NCI-H128 (cell line): ENCODE measurements at regions not wholly inside any gene's neighbourhood (a gene's known extent, or its start where the extent isn't known, plus 50 kb on each side); places are given as distances from the start of the nearest gene placed in this dataset.
"Not testable (repeated sequence)": the region's sequence is repeated elsewhere in the genome, so short reads cannot be mapped to it uniquely, and the experiment has no call there.

ENCODE experiments used
- DNase-seq: peaks from one replicate; lab custom pipeline; 2025; ENCODE audit not compliant: unreplicated experiment; lab: John Stamatoyannopoulos, UW

GRCh38 chr6:135604035-135604860 lies 106.7 kb upstream of the AHI1 start:
- DNase-seq, result no peak

- no peak for DNase-seq
These were observed 107.8 kb upstream of the AHI1 start for GRCh38 chr6:135605278-135605790.

GRCh38 chr6:135606392-135606791 lies 108.9 kb upstream of the AHI1 start:
- DNase-seq, result no peak

GRCh38 chr6:135608031-135608430 lies 110.5 kb upstream of the AHI1 start:
- no peak for DNase-seq

- not testable (repeated sequence) for DNase-seq
These were observed 112.7 kb upstream of the AHI1 start for GRCh38 chr6:135610192-135610591.

GRCh38 chr6:135616655-135617054 lies 119.1 kb upstream of the AHI1 start:
- no peak for DNase-seq

- DNase-seq, result no peak
These were observed 119.7 kb upstream of the AHI1 start for GRCh38 chr6:135617222-135617621.

GRCh38 chr6:135622081-135622480 lies 124.5 kb upstream of the AHI1 start:
- DNase-seq, result no peak

GRCh38 chr6:135623979-135624378 lies 126.4 kb upstream of the AHI1 start:
- no peak for DNase-seq

GRCh38 chr6:135624402-135625295 lies 127.1 kb upstream of the AHI1 start:
- DNase-seq, result no peak

- DNase-seq, result not testable (repeated sequence)
These were observed 128.5 kb upstream of the AHI1 start for GRCh38 chr6:135626001-135626400.

GRCh38 chr6:135627092-135627715 lies 129.7 kb upstream of the AHI1 start:
- no peak for DNase-seq

- no peak for DNase-seq
These were observed 133.3 kb upstream of the AHI1 start for GRCh38 chr6:135630789-135631376.

- DNase-seq, result no peak
These were observed 134.3 kb upstream of the AHI1 start for GRCh38 chr6:135631821-135632220.

- DNase-seq, result no peak
These were observed 136.0 kb upstream of the AHI1 start for GRCh38 chr6:135633573-135633972.

- no peak for DNase-seq
These were observed 140.2 kb upstream of the AHI1 start for GRCh38 chr6:135637701-135638100.

GRCh38 chr6:135638108-135638507 lies 140.6 kb upstream of the AHI1 start:
- DNase-seq, result no peak

- DNase-seq, result no peak
These were observed 142.5 kb upstream of the AHI1 start for GRCh38 chr6:135640048-135640447.

- DNase-seq, result no peak
These were observed 143.0 kb upstream of the AHI1 start for GRCh38 chr6:135640449-135641111.

- DNase-seq, result no peak
These were observed 145.4 kb upstream of the AHI1 start for GRCh38 chr6:135642912-135643311.
